DMS 273 (cell line): ENCODE measurements at regions not wholly inside any gene's neighbourhood (a gene's known extent, or its start where the extent isn't known, plus 50 kb on each side); places are given as distances from the start of the nearest gene placed in this dataset.
"Not testable (repeated sequence)": the region's sequence is repeated elsewhere in the genome, so short reads cannot be mapped to it uniquely, and the experiment has no call there.

ENCODE experiments used
- DNase-seq: peaks from one replicate; lab custom pipeline; 2025; ENCODE audit not compliant: unreplicated experiment; lab: John Stamatoyannopoulos, UW

DNA sequence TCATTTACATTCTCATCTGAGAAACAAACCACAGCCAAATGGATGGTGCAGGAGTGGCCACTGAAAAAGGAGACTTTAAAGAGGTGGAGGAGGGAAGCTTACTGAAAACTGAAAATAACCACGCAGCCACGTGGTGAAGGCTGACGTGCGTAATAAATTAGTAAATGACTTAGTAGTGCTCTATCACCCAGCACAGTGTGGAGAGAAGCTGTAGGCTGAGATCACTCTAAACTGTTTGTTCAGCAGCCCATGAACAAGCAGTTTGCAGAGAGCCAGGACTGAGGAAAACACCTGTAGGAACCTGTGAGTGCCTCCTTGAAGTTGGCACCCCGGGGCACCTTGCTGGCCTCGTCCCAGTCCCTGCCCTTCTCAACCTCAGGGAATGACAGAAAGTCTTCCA is 193.0 kb downstream of the TXNL1 start:
- DNase-seq, result no peak

DNA sequence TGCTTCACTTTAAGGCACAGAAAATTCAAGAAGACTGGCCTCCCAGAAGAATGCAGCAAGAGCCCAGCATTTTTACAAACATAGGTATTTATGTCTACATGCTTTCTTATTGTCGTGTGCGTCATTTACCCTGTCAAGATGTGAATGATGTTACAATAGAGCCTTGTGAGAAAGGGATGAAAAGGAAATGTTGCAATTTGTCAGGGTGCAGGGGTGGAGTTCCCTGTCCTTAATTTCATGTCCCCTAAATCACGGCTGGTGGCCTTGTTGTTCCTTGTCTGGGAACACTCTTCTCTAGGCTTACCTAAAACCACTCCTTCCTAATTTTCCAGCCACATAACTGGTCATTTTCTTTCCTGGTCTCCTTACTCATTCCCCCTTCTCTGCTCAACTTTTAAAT is 194.2 kb downstream of the TXNL1 start:
- DNase-seq, result no peak

DNA sequence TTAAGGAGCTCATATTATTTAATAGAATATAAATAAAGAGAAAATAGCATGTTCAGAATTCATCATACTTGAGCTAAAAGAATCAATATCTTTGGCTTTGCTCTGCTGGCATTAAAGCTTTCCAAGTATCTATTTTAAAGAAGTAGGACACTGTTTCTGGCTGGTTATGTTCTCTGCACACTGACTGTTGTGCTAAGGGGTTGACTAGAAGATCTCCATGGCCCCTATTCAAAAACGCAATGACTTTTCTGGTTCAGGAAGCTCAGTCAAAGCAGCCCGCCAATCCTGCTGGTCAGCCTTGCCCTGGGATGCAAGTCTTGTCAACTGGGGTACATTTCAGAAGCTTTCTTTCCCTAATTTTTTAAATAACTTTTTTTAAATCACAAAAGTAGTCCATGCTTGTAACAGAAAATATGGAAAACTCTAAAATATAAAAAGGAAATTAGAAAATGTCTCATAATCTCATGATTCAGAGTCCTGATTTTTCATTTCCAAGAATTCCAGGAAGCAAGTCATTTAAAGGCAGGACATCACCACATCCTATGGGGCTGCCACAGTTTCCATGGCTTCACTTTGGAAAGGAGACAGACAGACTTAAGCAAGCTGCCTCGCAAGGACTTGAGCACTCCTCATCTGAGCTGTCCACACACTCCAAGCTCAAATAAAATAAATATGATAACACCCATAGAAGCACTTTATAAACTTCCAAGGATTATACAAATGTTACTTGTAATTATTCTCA is 195.1 kb downstream of the TXNL1 start:
- DNase-seq, result no peak

DNA sequence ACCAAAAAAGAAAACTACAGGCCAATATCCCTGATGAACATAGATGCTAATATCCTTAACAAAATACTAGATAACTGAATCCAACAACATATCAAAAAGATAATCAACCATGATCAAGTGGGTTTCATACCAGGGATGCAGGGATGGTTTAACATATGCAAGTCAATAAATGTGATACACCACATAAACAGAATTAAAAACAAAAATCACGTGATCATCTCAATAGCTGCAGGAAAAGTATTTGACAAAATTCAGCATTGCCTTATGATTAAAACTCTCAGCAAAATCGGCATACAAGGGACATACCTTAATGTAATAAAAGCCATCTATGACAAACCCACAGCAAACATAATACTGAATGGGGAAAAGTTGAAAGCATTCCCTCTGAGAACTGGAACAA is 199.9 kb downstream of the TXNL1 start:
- not testable (repeated sequence) for DNase-seq

DNA sequence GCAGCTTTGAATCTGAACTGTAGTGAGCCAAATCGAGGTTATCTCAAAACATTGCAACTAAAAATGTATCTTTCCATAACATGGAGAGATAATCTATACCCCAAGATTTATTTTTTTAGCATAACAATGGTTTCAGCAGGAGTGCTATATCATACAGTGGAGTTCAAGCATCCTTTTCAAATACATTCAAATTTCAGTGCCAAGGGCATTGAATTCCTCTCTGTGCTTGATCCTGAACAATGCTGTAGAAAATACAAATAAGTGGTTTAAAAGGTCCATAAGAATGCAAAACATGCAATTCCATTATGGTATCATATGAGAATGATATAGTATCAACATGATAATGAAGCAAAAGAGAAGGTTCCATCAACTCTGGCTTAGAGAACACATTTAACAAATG is 201.7 kb downstream of the TXNL1 start:
- no peak for DNase-seq

DNA sequence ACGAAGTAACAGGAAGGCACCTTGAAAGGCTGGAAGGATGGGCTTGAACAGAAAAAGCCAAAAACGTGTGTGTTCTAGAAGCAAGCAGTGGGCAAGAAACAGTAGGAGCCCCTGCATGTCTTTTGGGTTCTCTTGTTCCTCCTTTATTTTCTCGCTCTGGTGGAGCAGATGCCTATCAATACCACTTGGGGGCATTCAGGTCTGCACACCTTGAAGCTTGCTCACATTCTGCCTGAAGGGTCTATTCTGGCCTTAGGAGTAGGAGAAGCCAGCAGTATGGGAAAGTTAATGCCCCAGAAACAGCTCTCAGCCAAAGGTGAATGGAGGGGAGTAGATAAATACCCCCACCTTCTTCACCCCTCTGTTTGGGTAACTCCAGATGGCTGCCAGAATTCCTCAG is 204.5 kb downstream of the TXNL1 start:
- DNase-seq, result no peak

DNA sequence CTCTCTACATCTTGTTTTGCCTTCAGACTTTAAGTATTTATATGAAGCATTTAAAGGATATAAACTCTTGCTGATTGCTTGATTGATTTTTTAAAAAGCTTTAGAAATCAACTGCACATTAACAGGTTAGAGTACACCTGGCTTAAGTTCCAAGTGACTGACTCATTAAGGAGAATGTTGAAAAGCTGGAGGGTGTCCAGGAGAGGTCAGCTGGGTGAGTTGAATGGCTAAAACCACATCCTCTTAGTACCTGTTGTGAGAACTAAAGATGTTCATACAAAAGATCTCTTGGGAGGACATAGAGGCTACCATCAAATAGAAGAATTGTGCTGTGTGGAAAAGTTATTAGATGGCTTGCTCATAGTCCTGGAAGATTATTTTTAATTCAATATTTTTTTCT is 206.8 kb downstream of the TXNL1 start:
- DNase-seq, result no peak

DNA sequence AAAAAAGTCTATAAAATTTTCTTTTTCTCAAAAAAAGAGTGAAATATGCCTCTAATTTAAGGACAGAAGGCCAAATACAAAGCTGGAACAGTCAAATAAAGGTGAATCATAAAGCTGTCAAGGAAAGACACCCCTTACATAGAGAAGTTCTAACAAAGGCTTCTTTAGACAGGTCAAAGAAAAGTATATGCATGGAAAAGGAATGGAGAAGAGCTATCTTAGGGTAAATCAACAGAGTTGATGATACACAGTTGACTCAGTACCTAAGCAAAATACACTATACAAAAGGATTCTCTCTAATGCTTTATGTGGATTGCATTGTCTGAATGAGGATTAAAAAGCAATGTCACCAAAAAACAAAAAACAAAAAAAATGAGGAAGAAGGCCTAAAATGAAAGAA is 214.8 kb downstream of the TXNL1 start:
- no peak for DNase-seq

DNA sequence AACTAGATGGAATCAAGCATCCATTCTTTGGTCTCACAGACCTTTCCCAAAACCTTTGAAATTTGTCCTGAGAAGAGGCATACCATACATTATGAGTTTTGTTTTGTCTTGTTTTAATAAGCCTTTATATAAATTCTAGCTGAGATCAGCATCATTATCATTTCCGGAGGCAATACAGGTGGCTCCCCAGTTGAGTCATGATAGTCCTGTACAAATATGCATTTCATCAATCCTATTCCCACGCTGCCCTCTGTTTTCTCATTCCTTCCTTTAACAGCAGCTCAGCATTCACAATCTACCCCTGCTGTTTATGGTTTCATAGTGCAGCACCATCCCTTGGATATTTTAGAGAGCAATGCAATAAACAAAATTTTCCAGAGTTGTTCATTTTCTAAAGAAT is 216.7 kb downstream of the TXNL1 start:
- DNase-seq, result no peak

DNA sequence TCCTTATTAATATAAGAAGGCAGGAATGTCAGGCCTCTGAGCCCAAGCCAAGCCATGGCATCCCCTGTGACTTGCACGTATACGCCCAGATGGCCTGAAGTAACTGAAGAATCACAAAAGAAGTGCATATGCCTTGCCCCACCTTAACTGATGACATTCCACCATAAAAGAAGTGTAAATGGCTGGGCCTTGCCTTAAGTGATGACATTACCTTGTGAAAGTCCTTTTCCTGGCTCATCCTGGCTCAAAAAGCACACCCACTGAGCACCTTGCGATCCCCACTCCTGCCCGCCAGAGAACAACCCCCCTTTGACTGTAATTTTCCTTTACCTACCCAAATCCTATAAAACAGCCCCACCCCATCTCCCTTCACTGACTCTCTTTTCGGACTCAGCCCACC is 217.5 kb downstream of the TXNL1 start:
- not testable (repeated sequence) for DNase-seq

DNA sequence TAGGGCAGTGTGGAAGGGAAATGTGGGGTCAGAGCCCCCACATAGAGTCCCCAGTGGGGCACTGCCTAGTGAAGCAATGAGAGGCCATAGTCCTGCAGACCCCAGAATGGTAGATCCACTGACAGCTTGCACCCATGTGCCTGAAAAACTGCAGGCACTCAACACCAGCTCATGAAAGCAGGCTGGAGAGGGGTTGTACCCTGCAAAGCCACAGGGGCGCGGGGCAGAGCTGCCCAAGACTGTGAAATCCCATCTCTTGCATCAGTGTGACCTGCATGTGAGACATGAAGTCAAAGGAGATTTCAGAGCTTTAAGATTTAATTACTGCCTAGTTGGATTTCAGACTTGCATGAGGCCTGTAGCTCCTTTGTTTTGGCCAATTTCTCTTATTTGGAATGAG is 224.0 kb downstream of the TXNL1 start:
- DNase-seq, result no peak

DNA sequence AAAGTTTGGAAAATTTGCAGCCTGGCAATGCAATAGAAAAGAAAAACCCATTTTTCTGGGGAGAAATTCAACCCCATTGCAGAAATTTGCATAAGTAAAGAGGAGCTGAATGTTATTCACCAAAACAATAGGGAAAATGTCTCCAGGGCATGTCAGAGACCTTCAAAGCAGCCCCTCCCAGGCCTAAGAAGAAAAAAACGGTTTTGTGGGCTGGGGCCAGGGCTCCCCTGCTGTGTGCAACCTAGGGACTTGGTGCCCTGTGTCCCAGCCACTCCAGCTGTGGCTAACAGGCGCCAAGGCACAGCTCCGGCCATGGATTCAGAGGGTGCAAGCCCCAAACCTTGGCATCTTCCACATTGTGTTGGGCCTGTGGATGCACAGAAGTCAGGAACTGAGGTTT is 224.5 kb downstream of the TXNL1 start:
- no peak for DNase-seq

DNA sequence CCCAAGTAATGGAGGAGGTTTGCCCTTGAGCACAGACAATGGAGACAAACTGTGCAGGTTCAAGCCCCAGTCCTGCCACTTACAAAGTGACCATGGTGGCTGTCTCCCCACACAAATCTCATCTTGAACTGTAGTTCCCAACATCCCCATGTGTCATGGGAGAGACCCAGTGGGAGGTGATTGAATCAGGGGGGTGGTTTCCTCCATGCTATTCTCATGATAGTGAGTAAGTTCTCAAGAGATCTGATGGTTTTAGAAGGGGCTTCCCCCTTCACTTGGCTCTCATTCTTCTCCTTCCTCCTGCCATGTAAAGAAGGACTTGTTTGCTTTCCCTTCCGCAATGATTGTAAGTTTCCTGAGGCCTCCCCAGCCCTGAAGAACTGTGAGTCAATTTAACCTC is 225.4 kb downstream of the TXNL1 start:
- no peak for DNase-seq

DNA sequence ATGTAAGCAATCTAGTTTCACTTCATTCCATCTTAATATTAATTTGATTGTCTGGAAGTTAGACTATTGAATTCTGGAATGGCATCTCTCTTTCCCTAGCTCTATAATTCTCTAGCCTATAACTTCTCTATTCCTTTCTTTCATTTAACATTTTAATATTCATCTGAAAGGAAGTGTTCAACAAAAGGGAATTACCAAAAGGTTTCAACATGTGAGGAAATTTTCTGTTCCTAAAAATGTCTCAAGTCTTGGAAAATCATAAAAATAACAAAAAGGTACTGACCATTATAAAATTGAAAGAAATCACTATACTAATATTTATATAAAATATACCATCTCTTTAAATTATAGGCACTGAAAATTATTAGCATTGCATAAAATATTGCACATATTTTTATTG is 228.7 kb downstream of the TXNL1 start:
- DNase-seq, result no peak

DNA sequence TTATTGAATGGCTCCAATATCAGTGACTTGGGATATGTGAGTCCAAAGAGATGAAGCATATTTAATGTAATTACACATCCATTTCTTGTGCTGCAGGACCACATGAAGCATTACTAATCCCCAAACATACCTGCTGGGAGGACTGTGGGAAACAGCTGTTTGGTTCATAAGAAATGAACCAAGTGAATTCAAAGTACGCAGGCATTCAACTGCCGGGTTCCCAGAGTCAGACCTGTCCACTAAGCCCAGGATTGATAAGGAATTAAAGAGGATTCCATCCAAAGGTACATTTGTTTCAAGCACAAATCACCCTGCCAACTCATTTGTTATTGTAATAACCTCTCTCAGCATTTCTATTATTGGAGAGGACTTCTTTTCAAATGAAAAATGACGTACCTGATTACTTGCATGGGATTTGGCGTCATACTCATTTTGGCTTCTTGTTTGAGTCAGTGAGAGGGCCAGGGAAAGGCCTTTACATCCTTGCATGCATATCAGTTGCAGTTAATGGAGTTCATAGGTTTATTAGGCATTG is 230.7 kb downstream of the TXNL1 start:
- no peak for DNase-seq

DNA sequence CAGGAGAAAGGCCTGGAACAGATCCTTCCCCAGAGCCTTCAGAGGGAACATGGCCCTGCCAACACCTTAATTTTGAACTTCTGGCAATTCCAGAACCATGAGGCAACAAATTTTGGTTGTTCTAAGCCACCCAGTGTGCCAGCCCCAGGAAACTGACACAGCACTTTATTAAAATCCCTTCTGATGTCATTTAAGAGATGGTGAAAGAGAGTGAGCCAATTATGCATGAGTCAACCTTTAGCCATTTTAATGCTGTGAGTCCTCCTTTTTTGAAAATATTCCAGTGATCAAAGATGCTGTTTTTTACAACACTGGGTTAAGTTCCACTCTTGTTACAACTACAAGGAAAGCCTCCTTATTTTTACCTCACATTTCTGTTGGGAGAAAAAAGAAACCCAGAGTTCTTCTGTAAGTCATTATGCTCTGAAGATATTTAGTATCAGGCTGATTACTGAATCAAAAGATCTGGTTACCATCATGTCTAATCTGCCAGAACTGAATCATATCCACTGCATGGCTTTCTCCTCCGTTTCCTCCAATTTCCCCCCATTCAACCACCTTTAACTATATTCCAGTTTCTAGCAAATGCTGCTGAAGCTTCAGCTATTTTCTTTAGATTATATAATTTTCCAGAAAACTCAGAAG is 235.4 kb downstream of the TXNL1 start:
- no peak for DNase-seq

DNA sequence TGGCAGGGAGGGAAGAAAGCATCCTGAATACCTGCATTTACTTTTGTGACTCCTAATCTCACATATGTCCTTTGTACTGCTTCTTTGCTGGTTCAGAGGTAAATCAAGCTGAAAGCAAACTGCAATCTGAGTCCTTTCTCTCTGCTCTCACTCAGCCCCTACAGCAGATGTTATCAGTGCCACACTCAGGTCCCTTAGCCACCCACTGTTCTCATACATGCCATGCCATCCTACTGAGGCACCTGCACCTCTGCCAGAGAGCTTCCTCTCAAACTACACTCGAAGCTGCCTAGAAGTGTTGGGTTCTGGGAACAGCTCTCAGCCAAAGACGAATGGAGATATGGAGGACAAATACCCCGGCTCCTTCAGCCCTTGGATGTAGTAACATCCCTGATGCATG is 244.5 kb downstream of the TXNL1 start:
- no peak for DNase-seq

DNA sequence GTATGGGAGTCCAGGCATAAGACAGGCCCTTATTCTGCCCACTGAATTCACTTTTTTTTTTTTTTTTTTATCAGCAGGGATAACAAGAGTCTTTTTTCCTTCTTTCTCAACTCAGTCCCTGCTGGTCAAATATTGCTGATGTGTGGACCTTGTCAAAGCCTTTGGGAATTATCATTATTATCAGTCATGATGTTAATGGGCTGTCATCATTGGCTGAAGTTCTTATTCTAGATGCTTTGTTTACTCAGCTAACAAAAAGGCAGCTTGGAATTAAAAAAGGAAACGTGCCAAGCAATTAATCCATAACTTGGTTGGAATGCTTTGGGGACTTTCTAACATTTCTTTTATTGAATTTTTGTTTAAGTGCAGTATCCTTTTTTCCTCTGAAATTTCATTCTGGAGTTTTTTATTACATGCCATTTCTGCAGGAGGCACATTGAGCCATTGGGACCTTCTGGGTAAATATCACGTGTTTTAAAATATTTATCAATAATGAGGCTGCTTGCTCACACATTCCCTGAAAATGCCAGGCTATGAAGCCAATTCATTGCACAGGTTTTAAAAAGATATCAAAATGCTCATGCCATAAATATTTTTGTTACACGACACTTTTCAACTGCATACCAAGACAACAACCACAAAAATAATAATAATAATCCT is 246.3 kb downstream of the TXNL1 start:
- DNase-seq, result no peak

DNA sequence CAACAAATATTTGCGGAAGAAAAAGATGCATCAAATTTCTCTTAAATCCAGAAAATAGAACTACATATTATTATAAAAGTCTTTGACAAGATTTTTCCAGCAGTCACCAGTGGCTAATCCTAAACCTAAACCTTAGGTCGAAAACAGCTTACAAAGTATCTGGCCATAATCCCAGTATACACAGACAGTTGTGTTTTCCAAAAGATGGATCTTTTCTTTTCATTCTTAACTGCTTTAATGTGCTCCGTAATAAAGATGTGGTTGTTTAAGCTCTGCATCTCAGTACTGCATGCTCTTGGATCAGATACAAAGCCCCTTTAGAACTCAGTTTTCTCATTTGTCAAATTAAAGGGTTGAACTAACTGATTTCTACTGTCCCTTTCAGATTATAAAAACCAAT is 247.8 kb downstream of the TXNL1 start:
- no peak for DNase-seq

DNA sequence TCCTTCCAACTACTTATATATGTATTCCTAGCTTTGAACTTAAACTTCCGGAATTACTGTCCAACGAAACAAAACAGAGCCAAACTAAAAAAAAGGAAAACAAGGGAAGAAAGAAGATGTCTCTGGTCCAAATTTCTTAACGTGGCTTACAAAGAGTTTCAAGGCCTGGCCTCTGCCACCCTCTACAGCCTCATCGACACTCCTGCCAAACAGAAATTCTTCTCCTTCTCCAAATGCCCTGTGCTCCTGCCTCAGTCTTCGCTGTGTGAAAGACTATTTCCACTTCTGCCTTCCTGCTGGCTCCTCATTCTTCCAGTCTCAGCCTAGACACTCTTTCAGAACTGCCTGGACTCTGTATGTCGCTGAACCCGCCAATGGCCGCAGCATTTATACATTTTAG is 249.2 kb downstream of the TXNL1 start:
- DNase-seq, result no peak

DNA sequence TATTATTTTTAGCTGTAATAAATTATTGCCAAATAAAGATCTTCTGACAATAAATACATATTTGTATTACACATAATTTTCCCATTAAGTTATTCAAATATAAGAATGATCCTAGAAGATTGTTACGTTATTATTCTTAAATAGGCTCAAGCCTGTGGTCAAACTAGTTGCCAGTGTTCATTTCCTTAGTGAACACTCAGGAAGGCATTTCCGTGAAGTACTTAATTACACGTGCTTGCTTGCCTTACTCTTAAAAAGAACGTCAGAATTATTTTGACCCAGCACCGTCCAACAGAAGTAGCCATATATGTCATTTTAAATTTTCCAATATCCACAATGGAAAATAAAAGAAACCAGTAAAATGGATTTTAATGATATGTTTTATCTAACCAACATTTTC is 249.8 kb downstream of the TXNL1 start:
- DNase-seq, result no peak

DNA sequence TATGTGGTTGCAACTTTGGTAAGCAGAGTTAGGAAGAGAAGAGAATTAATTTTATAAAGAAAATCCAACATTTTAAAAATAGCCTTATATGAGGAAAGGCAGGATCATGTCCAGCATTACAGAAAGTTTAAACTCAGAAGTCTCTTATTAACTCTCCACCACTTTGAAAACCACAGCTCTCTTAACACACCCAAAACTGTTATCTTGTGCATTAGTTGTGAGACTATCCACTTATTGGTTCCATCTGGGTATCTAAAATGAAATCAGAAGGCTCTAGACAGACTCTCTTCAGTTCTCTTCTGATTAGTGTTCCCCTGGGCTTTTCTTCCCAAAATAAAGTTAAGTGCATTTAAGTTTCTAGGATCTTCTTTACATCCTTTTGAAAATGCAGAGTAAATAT is 251.5 kb downstream of the TXNL1 start:
- no peak for DNase-seq
